PC-3 (cell line): ENCODE measurements at regions not wholly inside any gene's neighbourhood (a gene's known extent, or its start where the extent isn't known, plus 50 kb on each side); places are given as distances from the start of the nearest gene placed in this dataset.

Experiments used
- EZH2 ChIP-seq: fragments of 300-600 bp; sonication (generic); IDR thresholded peaks from one replicate; pipeline ENCODE4 v1.6.1; 2017; ENCODE audit warnings: antibody characterized with exemption, mild to moderate bottlenecking, low read length; ENCODE audit not compliant: unreplicated experiment
- TF ChIP-seq, protein P1 (sequence below): fragments of 300-600 bp; sonication (generic); conservative IDR thresholded peaks from 2 replicates; pipeline ENCODE4 v1.5.1; 2017; ENCODE audit warnings: antibody characterized with exemption, low read depth, mild to moderate bottlenecking, low read length

DNA sequence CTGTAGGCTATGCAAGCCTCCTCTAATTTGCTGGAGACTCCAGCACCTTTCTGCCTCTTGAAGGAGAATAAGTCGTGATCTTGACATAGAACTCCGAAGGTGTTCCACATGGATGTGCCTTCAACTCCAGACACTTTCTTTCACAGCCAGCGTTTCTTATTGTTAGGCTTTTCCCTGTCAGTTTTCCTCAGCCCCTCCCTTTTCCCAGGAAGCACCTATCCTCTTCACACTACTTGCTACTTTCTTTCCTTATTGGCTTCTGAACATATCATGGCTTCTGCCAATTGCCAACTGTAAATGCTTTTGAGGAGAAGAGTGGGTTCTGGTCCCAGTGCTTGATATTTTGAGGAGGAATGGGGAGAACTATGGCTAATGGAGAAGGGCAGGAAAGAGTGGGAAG lies 216.3 kb upstream of the PGR start:
- TF ChIP-seq, protein P1, sequence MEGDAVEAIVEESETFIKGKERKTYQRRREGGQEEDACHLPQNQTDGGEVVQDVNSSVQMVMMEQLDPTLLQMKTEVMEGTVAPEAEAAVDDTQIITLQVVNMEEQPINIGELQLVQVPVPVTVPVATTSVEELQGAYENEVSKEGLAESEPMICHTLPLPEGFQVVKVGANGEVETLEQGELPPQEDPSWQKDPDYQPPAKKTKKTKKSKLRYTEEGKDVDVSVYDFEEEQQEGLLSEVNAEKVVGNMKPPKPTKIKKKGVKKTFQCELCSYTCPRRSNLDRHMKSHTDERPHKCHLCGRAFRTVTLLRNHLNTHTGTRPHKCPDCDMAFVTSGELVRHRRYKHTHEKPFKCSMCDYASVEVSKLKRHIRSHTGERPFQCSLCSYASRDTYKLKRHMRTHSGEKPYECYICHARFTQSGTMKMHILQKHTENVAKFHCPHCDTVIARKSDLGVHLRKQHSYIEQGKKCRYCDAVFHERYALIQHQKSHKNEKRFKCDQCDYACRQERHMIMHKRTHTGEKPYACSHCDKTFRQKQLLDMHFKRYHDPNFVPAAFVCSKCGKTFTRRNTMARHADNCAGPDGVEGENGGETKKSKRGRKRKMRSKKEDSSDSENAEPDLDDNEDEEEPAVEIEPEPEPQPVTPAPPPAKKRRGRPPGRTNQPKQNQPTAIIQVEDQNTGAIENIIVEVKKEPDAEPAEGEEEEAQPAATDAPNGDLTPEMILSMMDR: no peak
- TF ChIP-seq EZH2: no peak
